Immature natural killer cell (primary cell): ENCODE measurements at regions not wholly inside any gene's neighbourhood (a gene's known extent, or its start where the extent isn't known, plus 50 kb on each side); places are given as distances from the start of the nearest gene placed in this dataset.
"Not testable (repeated sequence)": the region's sequence is repeated elsewhere in the genome, so short reads cannot be mapped to it uniquely, and the experiment has no call there.

ENCODE experiments used
- DNase-seq, 3 donors: peaks; one replicate each; pipeline ENCODE4 v3.0.0; 2022; ENCODE audit warnings: mixed read lengths in 1 of 3
- H3K27ac Mint-ChIP-seq, 6 donors: one replicate each; pipeline ENCODE4 v1.8.0; 2020; ENCODE audit warnings: mixed read lengths in 6 of 6, mild to moderate bottlenecking in 5 of 6, inconsistent platforms in 4 of 6, moderate library complexity in 3 of 6
- H3K27me3 Mint-ChIP-seq, 3 donors: one replicate each; pipeline ENCODE4 v1.8.0; 2020 to 2021; ENCODE audit warnings: low read depth in 3 of 3, mild to moderate bottlenecking in 3 of 3, mixed read lengths in 3 of 3, moderate library complexity in 3 of 3, inconsistent platforms in 1 of 3
- H3K36me3 Mint-ChIP-seq, 3 donors: one replicate each; pipeline ENCODE4 v1.8.0; 2020; ENCODE audit warnings: mixed read lengths in 3 of 3, inconsistent platforms in 2 of 3, mild to moderate bottlenecking in 2 of 3
- H3K4me1 Mint-ChIP-seq, 2 donors: one replicate each; pipeline ENCODE4 v1.8.0; 2020; ENCODE audit warnings: inconsistent platforms in 2 of 2, mild to moderate bottlenecking in 2 of 2, mixed read lengths in 2 of 2, moderate library complexity in 1 of 2
- H3K4me3 Mint-ChIP-seq, 5 donors: one replicate each; pipeline ENCODE4 v1.8.0; 2020; ENCODE audit warnings: mild to moderate bottlenecking in 5 of 5, mixed read lengths in 5 of 5, inconsistent platforms in 3 of 5, moderate library complexity in 3 of 5
- H3K9me3 Mint-ChIP-seq, 6 donors: one replicate each; pipeline ENCODE4 v1.8.0; 2020; ENCODE audit warnings: mild to moderate bottlenecking in 6 of 6, mixed read lengths in 6 of 6, inconsistent platforms in 4 of 6, moderate library complexity in 3 of 6

DNA sequence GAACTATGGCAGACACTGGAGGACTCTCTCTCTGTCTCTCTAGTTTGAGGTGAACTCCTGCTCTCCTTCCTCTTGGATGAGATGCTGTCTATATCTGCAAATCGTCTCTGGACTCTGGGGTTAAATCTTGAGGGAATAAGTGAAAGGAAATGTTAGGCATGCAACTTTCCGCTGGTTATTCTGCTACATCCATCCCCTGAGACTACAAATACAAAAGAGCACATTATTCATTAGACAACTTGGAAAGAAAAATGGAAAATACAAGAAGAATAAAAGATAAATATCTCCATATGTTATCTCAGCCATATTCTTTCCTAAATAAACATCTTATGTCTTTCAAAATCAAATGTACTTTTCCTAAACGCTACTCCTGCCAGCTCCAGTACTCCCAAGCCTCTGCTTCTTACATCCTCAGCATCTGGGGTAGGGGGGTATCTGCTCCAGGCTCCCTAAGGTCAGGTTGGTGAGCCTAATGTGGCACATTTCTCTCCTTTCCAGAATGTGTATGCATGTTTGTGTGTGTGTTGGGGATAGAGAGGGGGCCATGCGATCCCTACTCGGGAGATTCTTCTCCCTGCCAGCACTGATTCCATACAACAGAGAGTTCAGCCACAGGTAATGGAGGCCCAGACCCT, 102.9 kb upstream of the FSCB start:
- H3K4me3 Mint-ChIP-seq, result no peak overlapping the region
- H3K27ac Mint-ChIP-seq, result no peak overlapping the region
- no peak for DNase-seq
- H3K27me3 Mint-ChIP-seq, result no peaks in the 10 kb centered on the region
- H3K9me3 Mint-ChIP-seq, result peaks cover 0 to 30% (median 9%) of the 10 kb centered on the region in 6 donors
- no peaks in the 10 kb centered on the region for H3K36me3 Mint-ChIP-seq
- no peaks in the 10 kb centered on the region for H3K4me1 Mint-ChIP-seq

DNA sequence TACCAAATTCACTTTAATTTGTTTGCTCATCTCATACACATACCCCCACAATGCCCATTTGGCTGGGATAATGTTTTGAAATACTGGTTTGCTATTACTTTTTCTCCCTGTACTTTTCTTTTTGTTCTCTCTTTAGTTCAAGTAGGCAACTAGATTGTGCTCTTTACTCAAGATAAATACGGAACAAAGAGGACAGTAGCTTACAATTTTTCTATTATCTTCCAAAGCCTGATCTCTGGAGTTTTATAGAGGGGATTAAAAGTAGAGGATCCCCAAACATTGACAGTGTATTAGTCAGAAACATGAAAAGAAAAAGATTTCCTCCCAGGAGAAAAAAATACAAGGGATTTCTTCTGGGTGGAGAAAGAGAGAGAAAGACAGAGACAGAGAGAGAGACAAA, 102.1 kb upstream of the FSCB start:
- Mint-ChIP-seq H3K27ac (no peak overlapping the region), H3K9me3 (peaks cover 0 to 30% (median 9%) of the 10 kb centered on the region in 6 donors), H3K36me3 (no peaks in the 10 kb centered on the region), H3K4me3 (no peak overlapping the region), H3K4me1 (no peaks in the 10 kb centered on the region), H3K27me3 (no peaks in the 10 kb centered on the region)
- no peak for DNase-seq

DNA sequence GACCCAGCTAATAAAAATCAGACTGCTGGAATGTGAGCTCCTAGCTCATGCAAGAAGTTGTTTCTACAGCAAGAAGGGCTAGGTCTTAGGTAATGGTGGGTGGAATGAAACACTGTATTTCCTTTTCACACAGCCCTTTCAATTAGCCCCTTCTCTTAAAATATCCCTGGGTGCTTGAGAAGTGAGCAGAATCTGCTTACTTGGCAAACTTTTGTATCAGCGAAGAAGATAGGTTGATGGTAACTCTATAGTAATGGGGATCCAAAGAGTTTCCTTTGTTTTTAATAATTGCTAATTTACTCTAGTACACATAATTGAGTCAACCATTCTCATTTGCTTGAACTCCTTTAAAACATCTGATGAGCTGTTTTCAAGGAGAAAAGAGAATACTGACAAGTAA, 100.6 kb upstream of the FSCB start:
- Mint-ChIP-seq H3K4me3 (no peak overlapping the region), H3K4me1 (no peaks in the 10 kb centered on the region), H3K36me3 (no peaks in the 10 kb centered on the region), H3K27ac (no peak overlapping the region), H3K27me3 (no peaks in the 10 kb centered on the region), H3K9me3 (peaks cover 0 to 30% (median 9%) of the 10 kb centered on the region in 6 donors)
- no peak for DNase-seq

DNA sequence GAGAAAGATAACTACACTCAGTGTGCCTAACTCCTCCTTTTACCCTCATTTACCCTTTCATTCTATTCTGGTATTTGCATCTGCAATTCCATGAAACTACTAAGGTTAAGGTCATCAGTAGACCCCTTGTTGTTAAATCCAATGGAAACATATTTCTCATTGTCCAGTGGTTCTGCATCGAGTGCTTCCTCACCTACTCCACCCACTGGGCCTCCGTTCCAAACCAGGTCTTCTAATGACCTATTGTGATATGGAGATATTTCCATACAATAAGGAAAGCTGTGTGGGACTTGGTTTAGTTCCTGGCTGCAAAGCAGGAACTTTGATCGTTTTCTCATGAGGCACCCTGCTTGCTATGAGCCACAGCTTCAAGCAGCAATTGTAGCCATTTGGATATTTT, 99.5 kb upstream of the FSCB start:
- Mint-ChIP-seq H3K4me1 (no peaks in the 10 kb centered on the region), H3K27me3 (no peaks in the 10 kb centered on the region), H3K36me3 (no peaks in the 10 kb centered on the region), H3K4me3 (no peak overlapping the region), H3K9me3 (peaks cover 0 to 30% (median 12%) of the 10 kb centered on the region in 6 donors), H3K27ac (peak overlapping the region in 1 of 6 donors; percentile 29)
- DNase-seq, result no peak

DNA sequence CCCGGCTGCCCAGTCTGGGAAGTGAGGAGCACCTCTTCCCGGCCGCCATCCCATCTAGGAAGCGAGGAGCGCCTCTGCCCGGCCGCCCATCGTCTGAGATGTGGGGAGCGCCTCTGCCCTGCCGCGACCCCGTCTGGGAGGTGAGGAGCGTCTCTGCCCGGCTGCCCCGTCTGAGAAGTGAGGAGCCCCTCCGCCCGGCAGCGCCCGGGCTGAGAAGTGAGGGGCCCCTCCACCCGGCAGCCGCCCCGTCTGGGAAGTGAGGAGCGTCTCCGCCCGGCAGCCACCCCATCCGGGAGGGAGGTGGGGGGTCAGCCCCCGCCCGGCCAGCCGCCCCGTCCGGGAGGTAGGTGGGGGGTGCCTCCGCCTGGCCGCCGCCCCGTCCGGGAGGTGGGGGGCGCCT, 94.2 kb upstream of the FSCB start:
- DNase-seq, H3K36me3 Mint-ChIP-seq, H3K4me3 Mint-ChIP-seq, H3K4me1 Mint-ChIP-seq, H3K27me3 Mint-ChIP-seq, H3K27ac Mint-ChIP-seq: not testable (repeated sequence)
- peaks cover 0 to 12% (median 9%) of the 10 kb centered on the region in 6 donors for H3K9me3 Mint-ChIP-seq

DNA sequence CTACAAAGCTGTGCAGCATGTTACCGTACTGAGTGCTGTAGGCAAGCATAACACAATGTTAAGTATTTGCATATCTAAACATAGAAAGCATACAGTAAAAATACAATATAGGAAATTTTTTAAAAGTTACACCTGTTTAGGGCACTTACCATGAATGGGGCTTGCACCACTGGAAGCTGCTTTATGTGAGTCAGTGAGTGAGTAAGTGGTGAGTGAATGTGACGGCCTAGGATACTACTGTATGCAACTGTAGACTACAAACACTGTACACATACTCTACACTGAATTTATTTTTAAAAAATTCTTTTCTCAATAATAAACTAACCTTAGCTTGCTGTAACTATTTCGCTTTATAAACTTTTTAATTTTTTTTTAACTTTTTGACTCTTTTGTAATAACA, 82.1 kb upstream of the FSCB start:
- Mint-ChIP-seq H3K27ac (no peak overlapping the region), H3K4me1 (no peaks in the 10 kb centered on the region), H3K4me3 (no peak overlapping the region), H3K9me3 (peaks cover 2 to 28% (median 5%) of the 10 kb centered on the region in 6 donors), H3K36me3 (no peaks in the 10 kb centered on the region), H3K27me3 (peaks cover 0 to 2% (median 0%) of the 10 kb centered on the region in 3 donors)
- DNase-seq, result no peak

DNA sequence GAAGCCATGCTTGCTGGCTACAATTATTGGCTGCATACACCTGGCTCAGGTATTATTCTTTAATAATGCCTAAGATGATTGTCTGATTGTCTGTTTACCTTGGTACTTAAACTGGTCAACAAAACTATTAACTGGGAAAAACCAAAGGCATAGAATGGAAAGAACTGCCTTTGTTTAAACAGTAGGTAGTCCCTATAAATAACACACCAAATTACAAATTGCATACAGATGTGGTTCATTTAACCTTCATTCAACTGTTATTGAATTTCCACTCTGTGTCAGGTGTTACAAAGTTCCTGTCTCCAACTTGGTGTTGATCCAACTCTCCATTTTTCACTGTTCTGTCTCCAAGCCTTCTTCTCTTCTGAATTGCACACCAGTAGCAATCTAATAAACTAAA, 79.8 kb upstream of the FSCB start:
- Mint-ChIP-seq H3K4me3 (no peak overlapping the region), H3K36me3 (no peaks in the 10 kb centered on the region), H3K27me3 (peaks cover 0 to 2% (median 1%) of the 10 kb centered on the region in 3 donors), H3K4me1 (no peaks in the 10 kb centered on the region), H3K9me3 (peaks cover 6 to 34% (median 16%) of the 10 kb centered on the region in 6 donors), H3K27ac (no peak overlapping the region)
- DNase-seq, result no peak

DNA sequence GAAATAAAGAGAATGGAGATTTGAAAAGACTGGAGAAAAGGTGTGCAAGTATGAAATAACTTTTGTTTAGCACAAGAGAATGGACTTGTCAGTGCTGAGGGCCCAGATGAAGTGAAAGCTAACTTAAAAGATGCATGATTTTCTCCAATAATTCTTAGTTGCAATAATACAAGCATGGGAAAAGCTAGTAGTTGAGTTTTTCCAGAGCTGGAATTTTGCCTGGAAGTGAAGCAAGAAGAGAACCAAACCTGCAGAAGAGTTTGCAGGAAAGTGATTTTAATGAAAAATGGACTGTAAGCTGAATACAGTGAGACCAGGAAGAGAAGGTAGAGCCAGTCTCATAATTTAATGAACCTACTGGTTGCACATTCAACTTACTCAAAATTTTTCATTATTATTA, 69.3 kb upstream of the FSCB start:
- Mint-ChIP-seq H3K4me1 (no peaks in the 10 kb centered on the region), H3K9me3 (peaks cover 1 to 39% (median 22%) of the 10 kb centered on the region in 6 donors), H3K27ac (no peak overlapping the region), H3K27me3 (no peaks in the 10 kb centered on the region), H3K4me3 (no peak overlapping the region), H3K36me3 (no peaks in the 10 kb centered on the region)
- no peak for DNase-seq

DNA sequence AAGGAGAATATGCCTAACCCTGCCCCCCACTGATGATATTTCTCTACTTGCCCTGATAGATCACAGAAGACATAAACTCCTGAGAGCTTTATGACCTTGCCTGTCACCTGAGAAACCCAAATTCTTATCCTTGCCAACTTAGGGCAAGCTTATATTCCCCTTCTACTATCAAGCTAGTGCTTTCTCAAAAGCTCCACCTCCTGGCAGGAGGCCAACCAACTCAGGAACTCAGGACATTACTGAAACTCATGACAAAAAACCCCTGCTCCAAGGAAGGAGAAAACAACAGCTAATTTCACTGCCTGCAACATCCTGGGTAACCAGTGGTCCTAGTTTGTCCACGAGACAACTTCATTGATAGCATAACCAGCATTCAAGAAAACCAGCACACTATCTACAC, 60.9 kb upstream of the FSCB start:
- no peak for DNase-seq
- Mint-ChIP-seq H3K9me3 (peaks cover 6 to 54% (median 22%) of the 10 kb centered on the region in 6 donors), H3K27me3 (peaks cover 0 to 1% (median 0%) of the 10 kb centered on the region in 3 donors), H3K4me3 (no peak overlapping the region), H3K4me1 (no peaks in the 10 kb centered on the region), H3K36me3 (peaks cover 0 to 5% (median 4%) of the 10 kb centered on the region in 3 donors), H3K27ac (no peak overlapping the region)

DNA sequence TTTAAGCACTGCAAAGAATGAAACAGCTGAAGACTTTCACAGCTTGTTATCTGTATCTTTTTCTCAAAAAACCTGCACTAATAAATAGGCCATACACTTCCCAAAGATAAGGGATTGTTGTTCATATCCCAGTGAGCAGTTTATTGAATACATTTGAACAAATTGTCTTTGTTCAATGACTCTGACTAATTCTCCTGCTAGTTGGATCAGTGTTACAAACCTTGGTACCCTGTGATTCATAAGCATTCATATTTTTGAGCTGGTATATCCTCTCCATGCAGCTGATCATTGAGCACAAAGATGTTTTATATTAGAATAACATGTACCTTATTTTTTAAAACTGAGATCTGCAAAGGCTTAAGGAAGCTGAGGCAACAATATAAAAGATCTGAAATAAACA, 58.9 kb upstream of the FSCB start:
- no peak overlapping the region for H3K4me3 Mint-ChIP-seq
- no peaks in the 10 kb centered on the region for H3K4me1 Mint-ChIP-seq
- no peak overlapping the region for H3K27ac Mint-ChIP-seq

DNA sequence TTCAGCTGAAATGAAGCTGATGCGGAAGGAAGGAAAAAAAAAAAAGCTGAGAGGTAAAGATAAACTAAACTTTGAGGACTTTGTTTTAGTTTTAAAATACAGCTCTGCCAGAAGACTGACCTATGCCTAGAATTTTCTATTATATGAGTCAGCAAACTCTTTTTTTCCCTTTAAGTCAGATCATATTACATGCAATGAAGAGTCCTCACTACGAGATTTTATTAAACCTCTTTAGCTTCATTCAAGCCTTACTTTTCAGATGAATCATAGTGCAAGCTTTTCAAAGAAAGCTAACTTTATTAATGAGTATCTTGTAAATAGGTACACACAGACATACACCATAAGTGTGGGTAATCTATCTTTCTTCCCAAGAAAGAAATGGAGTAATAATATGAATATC, 57.8 kb upstream of the FSCB start:
- no peak overlapping the region for H3K4me3 Mint-ChIP-seq
- H3K9me3 Mint-ChIP-seq, result peaks cover 4 to 46% (median 18%) of the 10 kb centered on the region in 6 donors
- H3K27me3 Mint-ChIP-seq, result peaks cover 0 to under 1% (median 0%) of the 10 kb centered on the region in 3 donors
- no peaks in the 10 kb centered on the region for H3K4me1 Mint-ChIP-seq
- H3K36me3 Mint-ChIP-seq, result peaks cover 0 to 5% (median 4%) of the 10 kb centered on the region in 3 donors
- DNase-seq, result no peak
- H3K27ac Mint-ChIP-seq, result no peak overlapping the region

More for the DNA sequence above, 58.9 kb upstream of the FSCB start:
- H3K27me3 Mint-ChIP-seq, result peaks cover 0 to 1% (median 0%) of the 10 kb centered on the region in 3 donors
- peaks cover 0 to 5% (median 4%) of the 10 kb centered on the region in 3 donors for H3K36me3 Mint-ChIP-seq
- peaks cover 6 to 46% (median 17%) of the 10 kb centered on the region in 6 donors for H3K9me3 Mint-ChIP-seq
- no peak for DNase-seq
